ENCODE measurements at regions not wholly inside any gene's neighbourhood (a gene's known extent, or its start where the extent isn't known, plus 50 kb on each side); places are given as distances from the start of the nearest gene placed in this dataset.

GRCh38 chr12:115451151-115451779 lies 767.3 kb upstream of the TBX3 start:
- ChIA-PET CTCF (ENCODE audit: low intra/inter-chr PET ratio) (no interaction called here), POLR2A (interaction anchor here (0.7 kb wide), 1 partner anchor 12 kb away, joined by 3 read pairs; no protein-coding TSS in a partner anchor)
- H3K9me3 ChIP-seq (replicated peaks; ENCODE audit: control insufficient read depth, insufficient read depth, low read depth, low read length), result no peaks in the 10 kb centered on the region
- ATAC-seq, result no peak
- no peaks in the 10 kb centered on the region for H3K36me3 ChIP-seq (ENCODE audit: control insufficient read depth, insufficient read depth, low read length)
- H3K27ac ChIP-seq (ENCODE audit: extremely low read depth, low read depth, low read length), result no peak overlapping the region
- peaks cover 3% of the 10 kb centered on the region for H3K9me1 ChIP-seq (ENCODE audit: control insufficient read depth, insufficient read depth, low read length)
- H3K27me3 ChIP-seq (ENCODE audit: control insufficient read depth in 2 of 2, insufficient read depth in 2 of 2, low read length in 2 of 2), result peaks cover 14 to 30% of the 10 kb centered on the region in 2 experiments
- H3K79me2 ChIP-seq (ENCODE audit: control insufficient read depth, insufficient read depth, low read length), result no peaks in the 10 kb centered on the region
- no TSS peak for BruUV-seq (replicated peaks)
- no peak overlapping the region for H2AFZ ChIP-seq (ENCODE audit: low read depth, low read length)
- peaks cover 2 to 4% of the 10 kb centered on the region in 2 experiments; a peak in 2 of 5 replicates for H3K4me1 ChIP-seq (replicated peaks in 1 of 2; ENCODE audit: control insufficient read depth in 2 of 2, insufficient read depth in 2 of 2, low read length in 2 of 2)
- no peak for FAIRE-seq
- H3K4me2 ChIP-seq (ENCODE audit: insufficient read depth, low read length), result no peak overlapping the region; the same call in 1 of the 2 replicates
- H3K9ac ChIP-seq (ENCODE audit: insufficient read depth in 1 of 2, low read depth in 2 of 2, low read length in 2 of 2), result no peak overlapping the region
- TF ChIP-seq ILF3 (IDR thresholded peaks at IDR 0.05; ENCODE audit: borderline replicate concordance) (no peak), IRF1 (CRISPR knock-in tag; IDR thresholded peaks at IDR 0.05; ENCODE audit: borderline replicate concordance) (no peak), ZBTB9 (CRISPR knock-in tag; IDR thresholded peaks at IDR 0.05) (no peak), ELF4 (CRISPR knock-in tag; IDR thresholded peaks at IDR 0.05) (no peak), ZNF695 (CRISPR knock-in tag; IDR thresholded peaks at IDR 0.05) (no peak), ZNF133 (CRISPR knock-in tag; IDR thresholded peaks at IDR 0.05) (no peak), U2AF1 (optimal IDR thresholded peaks at IDR 0.05; ENCODE audit: low read depth, low read length) (no peak), HOMEZ (CRISPR knock-in tag; IDR thresholded peaks at IDR 0.05) (no peak), LEF1 (IDR thresholded peaks at IDR 0.05) (no peak), ZSCAN32 (CRISPR knock-in tag; IDR thresholded peaks at IDR 0.05) (no peak), NCOR1 (IDR thresholded peaks at IDR 0.05) (no peak), ATF6 (CRISPR knock-in tag; IDR thresholded peaks at IDR 0.05) (no peak), GTF2B (IDR thresholded peaks at IDR 0.05; ENCODE audit: extremely low read depth, insufficient read length) (no peak), MLLT1 (IDR thresholded peaks at IDR 0.05) (no peak)
- DNase-seq (ENCODE audit: extremely low read depth in 1 of 4, low spot score in 3 of 4), result no peak
- in situ Hi-C loops (cut with MboI), result no loop called here
- no peaks in the 10 kb centered on the region; the same call in 1 of the 2 replicates for H4K20me1 ChIP-seq (replicated peaks; ENCODE audit: control insufficient read depth, insufficient read depth, low read length)
- WGBS (ENCODE audit: insufficient coverage, low coverage, missing lambda C conversion rate), result 10% methylated on average over 10 of the region's 12 CpGs
- intact Hi-C loops (cut with micrococcal nuclease), result no loop called here
- H3K4me3 ChIP-seq, result no peak overlapping the region

Data from K562 (cell line).